IPS-NIHi7 (cell line): ENCODE measurements at regions not wholly inside any gene's neighbourhood (a gene's known extent, or its start where the extent isn't known, plus 50 kb on each side); places are given as distances from the start of the nearest gene placed in this dataset.

ENCODE experiments used
- DNase-seq: peaks from one replicate; pipeline ENCODE4 v3.0.0; 2012; ENCODE audit warnings: mixed read lengths; ENCODE audit errors: extremely low spot score

GRCh38 chr9:99750526-99750925 lies 71.2 kb upstream of the NR4A3 start:
- DNase-seq: no peak

GRCh38 chr9:99752417-99753109 lies 69.1 kb upstream of the NR4A3 start:
- DNase-seq: no peak

GRCh38 chr9:99753436-99753835 lies 68.2 kb upstream of the NR4A3 start:
- no peak for DNase-seq

- no peak for DNase-seq
Measured at GRCh38 chr9:99760421-99760820, 61.3 kb upstream of the NR4A3 start.

DNA sequence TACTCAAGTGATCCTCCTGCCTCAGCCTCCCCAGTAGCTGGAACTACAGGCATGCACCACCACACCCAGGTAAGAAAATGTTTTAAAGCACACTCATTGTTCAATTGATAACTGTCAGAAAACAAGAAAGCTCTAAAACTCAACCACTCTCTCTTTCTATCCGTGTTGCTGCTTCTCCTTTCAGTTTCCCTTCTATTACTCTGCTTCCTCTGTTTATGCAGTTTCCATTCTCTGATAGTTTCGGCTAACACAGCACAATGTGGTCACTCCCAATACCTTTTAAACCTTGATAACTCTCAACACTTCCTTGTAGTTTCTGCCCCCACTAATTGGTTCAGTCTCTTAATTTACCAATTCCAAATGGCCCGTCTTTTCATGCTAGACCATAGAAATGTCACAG lies 59.2 kb upstream of the NR4A3 start:
- DNase-seq: no peak
